NCI-H446 (cell line): ENCODE measurements at regions not wholly inside any gene's neighbourhood (a gene's known extent, or its start where the extent isn't known, plus 50 kb on each side); places are given as distances from the start of the nearest gene placed in this dataset.

ENCODE experiments used
- DNase-seq, 2 experiments: peaks; one replicate each; lab custom pipeline; 2025; lab: John Stamatoyannopoulos, UW

DNA sequence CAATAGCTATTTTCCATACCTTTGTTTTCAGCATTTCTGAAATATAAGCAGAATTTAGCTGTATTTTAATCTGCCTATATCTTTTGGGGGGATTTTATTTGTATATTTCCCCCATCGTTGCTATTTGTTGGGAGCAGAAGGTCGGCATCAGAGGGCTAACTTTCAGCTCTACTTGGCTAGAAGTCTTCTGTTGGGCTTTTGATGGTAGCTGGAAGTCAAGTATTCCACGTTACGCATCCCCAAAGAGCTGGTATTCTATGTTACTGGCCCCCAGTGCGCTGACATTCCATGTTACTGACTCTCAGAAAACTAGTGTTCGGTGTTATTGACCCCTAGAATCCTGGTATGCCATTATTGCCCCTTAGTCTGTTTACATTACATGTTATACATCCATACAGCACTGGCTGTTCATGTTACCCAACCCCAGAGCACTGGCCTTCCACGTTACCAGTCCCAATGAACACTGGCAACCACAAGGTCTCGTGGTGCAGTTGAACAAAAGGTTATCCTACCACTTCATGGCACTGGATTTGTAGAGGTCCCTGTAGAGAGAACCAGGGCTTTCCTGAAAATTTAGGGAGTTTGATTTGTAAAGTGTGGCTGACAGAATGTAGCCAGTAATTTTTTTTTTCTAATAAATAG, 278.1 kb upstream of the CD180 start:
- DNase-seq = no peak

DNA sequence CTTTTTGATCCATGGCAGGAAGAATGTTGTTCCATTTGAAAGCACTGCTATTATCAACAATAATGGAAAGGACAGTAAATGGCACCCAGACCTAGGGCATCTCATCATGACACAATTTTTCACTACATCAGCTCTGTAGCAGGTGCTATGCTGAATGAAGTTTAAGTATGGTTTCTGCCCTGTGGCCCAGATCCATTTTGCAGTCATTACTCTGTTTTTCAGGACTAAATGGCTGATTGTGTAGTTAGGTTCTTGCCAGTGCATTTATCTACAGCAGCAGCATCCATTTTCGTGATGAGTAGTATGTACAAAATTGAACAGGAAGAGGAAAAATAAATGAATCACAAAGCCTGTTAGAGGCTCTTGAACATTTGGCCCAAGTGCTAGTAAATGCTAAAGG, 270.5 kb upstream of the CD180 start:
- DNase-seq = no peak

DNA sequence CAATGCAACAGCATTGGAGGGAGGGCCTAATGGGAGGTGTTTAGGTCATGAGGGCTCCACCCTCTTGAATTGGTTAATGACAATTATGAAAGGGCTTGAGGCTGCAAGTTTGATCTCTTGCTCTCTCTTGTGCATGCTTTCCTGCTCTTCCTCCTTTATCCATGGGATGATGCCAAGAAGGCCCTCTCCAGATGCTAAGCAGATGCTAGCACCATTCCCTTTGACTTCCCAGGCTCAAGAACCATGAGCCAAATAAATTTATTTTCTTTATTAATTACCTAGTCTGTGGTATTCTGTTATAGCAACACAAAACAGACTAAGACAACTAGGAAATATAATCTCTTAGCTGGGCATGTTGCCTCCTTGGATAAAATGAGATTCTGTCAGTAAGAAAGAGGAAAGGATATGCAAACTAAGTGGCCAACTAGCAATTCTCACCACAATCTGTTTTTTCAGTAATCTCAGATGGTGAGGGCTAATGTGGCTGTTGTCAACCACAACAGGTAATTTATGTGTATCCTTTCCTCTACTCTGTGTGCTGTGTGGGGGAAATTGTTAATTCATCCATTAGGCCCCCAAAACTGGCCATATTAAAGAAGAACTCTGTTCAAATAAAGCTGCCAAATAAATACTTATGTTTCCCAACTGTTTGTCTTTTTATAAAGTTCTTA, 269.1 kb upstream of the CD180 start:
- DNase-seq = no peak

DNA sequence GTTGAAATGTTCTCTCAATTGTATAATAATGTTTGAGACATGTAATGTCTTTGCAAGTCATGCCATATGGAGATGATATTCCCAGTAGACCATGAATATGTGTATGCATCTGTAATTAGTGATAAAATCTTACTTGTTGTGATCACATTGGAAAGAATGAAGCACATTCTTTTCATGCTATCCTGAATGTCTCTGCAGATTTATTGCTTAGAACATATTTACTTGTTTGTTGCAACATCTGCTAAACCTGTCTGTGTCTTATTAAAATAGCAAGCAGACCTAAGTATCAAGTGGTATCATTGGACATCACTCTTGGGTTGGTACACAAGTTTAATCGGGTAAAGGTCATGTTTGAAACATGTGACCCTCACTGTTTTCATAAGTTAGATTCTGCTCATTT, 265.5 kb upstream of the CD180 start:
- DNase-seq = no peak

DNA sequence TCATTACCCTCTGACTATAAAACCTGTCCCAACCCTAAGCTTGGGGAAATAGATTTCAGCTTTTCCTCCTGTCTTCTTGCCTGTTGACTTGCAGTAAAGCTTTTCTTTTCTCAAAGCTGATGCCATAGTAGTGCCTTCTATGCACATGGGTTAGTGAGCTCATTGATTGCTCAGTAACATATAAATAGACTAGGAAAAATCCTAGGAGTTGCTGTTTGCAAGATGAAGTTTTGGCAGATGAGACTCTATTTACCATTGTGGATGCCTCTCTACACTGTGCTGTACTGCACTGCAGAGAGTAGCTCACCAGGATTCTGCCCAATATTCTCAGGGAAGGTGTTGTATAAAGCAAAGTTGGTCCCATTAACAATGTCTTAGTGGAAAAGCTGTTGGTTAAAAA, 262.7 kb upstream of the CD180 start:
- no peak for DNase-seq

DNA sequence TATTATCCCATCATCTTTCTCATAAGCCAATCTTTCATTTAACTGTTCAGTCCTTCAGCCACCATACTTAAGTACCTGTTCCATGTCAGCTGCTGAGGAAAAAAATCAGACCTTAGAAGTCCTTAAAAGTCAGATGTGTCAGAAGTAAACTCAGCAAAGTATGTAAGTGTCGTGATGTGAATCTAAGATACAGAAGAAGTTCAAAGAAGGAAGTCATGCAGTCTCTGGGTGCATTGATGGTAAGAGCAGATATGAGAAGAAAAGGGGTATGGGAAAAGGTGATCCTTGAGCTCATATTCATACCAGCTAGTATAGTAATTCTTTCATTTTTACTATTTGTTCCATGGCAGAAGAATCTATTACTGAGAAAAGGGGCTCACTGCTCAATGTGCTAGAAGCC, 259.4 kb upstream of the CD180 start:
- DNase-seq = no peak

- no peak for DNase-seq
Measured at GRCh38 chr5:67454957-67455561, 258.5 kb upstream of the CD180 start.

DNA sequence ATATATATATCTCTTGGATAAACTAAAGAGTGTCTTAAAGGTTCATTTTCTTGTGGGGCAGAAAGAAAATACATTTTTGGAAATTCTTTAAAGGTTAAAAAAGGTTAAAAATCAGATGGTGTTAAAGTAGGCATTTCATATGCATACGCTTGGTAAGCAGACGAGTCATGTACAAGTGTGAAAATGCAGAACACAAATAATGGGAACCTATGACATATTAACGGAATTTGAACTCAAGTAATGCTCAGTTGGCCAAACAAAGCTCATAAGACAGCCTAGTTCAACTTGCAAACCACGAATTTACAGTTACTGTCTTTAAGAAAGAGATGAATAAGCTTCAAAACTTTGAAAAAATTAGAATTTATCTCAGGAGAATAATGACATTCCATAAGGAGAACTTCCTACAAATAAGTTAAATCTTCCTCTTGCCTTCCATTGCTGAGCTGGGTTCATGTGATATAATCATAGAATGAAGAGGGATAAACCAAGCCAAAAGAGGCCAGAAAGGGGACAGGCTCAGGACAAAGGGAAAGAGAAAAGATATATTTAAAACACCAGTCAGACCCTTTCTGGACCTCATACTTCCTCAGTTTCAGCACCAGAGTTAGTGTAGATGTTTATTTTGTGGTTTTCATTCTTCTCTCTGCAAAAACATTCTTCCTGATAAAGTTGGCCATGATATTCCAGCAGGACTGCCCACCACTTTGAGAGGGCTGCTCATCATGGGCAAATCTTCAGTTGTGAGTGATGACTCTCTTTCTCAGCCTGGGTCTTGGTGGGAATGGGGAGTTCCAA, 256.7 kb upstream of the CD180 start:
- DNase-seq = no peak

- no peak for DNase-seq
Measured at GRCh38 chr5:67451640-67452279, 255.2 kb upstream of the CD180 start.

GRCh38 chr5:67447732-67448131, 251.1 kb upstream of the CD180 start:
- DNase-seq = no peak

- no peak for DNase-seq
Measured at GRCh38 chr5:67437905-67438845, 241.6 kb upstream of the CD180 start.

- DNase-seq = no peak
Measured at GRCh38 chr5:67435032-67435431, 238.4 kb upstream of the CD180 start.

DNA sequence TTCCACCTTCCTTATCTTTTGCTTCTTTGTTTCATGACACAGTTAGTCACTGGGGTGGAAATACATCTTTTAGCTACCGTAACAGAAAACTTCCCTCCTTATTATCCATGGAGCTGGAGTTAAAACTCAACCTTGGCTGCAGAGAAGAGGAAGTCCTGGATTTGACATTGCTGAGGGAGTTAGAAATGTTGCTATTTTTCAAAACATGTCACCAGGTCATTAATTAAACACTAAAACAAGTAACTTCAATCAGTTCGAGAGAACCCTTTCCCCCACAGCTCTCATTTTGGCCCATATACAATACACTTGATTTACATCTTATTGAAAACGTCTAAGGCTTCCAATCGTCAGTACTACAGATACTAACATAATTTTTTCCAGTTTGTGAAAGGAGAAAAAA, 237.9 kb upstream of the CD180 start:
- DNase-seq = no peak

DNA sequence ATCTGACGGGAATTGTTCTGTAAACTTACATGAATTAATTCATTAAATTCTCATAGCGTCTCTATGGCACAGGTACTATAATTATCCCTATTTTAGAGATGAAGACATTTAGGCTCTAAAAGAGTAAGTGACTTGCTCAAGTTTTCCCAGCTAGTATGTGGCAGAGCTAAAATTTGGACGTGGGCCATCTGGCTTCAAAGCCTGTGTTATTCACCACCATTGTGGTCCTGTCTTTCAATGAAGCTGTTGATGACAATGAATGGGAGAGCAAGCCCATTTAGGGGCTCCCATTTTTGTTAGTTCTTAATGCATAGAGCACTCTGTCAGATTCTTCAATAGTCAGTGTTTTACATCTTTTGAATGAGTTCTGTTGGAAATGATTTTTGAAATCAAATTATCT, 236.0 kb upstream of the CD180 start:
- peak in 1 of 2 experiments; percentile 8 for DNase-seq

- no peak for DNase-seq
Measured at GRCh38 chr5:67431191-67431590, 234.6 kb upstream of the CD180 start.

DNA sequence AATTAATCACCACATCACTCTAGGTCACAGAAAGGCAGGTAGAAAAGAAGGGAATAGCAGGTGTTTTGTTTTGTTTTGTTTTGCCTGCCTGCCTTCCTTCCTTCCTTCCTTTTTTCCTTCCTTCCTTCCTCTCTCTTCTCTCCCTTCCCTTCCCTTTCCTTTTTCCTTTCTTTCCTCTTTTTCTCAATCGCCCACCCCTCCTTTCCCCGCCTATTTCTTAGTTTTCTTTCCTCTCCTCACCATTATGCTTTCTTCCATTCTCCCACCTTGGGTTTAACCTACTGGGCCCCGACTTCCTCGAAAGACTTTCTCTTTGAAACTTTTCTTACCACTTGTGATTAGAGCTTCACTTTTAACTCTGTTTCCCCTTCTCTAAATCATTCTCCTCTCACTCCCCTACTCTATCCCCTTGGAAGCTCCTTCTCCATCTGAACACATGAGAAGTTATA, 231.3 kb upstream of the CD180 start:
- no peak for DNase-seq

- DNase-seq = no peak
Measured at GRCh38 chr5:67426961-67427849, 230.6 kb upstream of the CD180 start.

DNA sequence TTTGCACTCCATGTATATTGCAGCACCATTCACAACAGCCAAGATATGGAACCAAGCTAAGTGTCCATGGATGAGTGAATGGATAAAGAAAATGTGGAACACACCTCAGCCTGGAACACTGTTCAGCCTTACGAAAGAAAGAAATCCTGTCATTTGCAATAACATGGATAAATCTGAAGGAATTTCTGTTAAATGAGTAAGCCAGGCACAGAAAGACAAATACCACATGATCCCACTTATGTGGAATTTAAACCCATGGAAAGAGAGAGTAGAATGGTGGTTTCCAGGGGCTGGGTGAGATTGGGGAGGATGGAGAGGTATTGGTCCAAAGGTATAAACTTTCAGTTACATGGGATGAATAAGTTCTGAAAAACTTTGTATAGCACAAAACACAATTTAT, 228.9 kb upstream of the CD180 start:
- no peak for DNase-seq

DNA sequence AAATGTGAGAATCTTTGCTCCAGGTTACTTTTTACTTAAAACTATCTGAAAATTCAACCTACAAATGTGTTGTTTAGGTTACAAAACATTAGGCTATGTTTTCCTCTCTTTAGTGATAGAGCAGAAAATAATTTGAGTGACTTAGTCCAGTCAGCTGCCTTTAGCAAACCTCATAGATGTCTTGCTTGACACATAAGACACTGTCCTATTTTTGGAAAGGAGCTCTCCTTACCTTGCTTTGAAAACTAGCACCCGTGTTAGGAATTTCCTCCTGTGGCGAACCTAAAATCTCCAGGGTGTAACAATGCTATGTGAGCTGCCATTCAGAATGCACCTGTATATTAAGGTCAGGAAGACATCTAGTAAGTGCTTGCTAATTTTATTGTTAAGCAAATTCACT, 221.2 kb upstream of the CD180 start:
- DNase-seq = no peak

- DNase-seq = no peak
Measured at GRCh38 chr5:67416986-67417385, 220.4 kb upstream of the CD180 start.
